Activated CD8-positive, alpha-beta memory T cell treated with anti-CD3 and anti-CD28 coated beads for 36 hours (primary cell): ENCODE measurements at regions not wholly inside any gene's neighbourhood (a gene's known extent, or its start where the extent isn't known, plus 50 kb on each side); places are given as distances from the start of the nearest gene placed in this dataset.

Source experiments
- CTCF ChIA-PET: fragments of 350-600 bp; sonication (Branson Sonifier 250); formaldehyde crosslinking; loops from one replicate; lab custom pipeline; 2021; ENCODE audit warnings: antibody characterized with exemption; lab: Charles Lee
- POLR2A ChIA-PET: fragments of 350-600 bp; sonication (Branson Sonifier 250); formaldehyde crosslinking; loops from one replicate; lab custom pipeline; 2021; ENCODE audit warnings: antibody characterized with exemption; lab: Charles Lee

- ChIA-PET POLR2A (no interaction called here), CTCF (no interaction called here)
Observed at GRCh38 chr12:65643595-65644386, 180.5 kb upstream of the HMGA2 start.

DNA sequence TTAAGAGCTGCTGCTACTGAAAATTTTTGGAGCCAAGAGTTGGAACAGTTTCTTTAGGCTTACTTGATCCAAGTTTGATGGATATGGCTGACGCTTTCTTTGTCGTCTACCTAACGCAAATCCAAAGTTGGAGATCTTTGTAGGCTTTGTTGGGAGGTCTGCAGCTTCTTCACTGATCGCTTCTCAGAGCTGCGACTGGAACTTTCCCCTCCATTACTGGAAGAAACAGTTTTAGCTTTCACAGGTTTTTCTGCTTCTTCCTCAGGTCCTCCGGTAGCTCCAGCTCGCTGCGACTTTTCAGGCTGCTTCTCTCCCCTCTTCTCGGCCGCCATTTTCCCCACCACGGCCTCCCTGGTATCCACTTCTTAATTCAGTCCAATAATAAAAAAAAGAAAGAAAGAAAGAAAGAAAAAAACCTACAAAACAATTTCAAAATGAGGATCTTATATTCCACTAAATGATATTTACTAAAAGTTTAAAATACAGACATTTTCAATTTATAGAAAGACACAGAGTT, 178.1 kb upstream of the HMGA2 start:
- ChIA-PET CTCF (no interaction called here), POLR2A (no interaction called here)

- ChIA-PET POLR2A (no interaction called here), CTCF (no interaction called here)
Observed at GRCh38 chr12:65647074-65647473, 177.2 kb upstream of the HMGA2 start.

- ChIA-PET POLR2A (no interaction called here), CTCF (interaction anchor here (1.3 kb wide), 1 partner anchor 46 kb away, joined by 3 read pairs; no protein-coding TSS in a partner anchor)
Observed at GRCh38 chr12:65648461-65648860, 175.8 kb upstream of the HMGA2 start.

GRCh38 chr12:65649126-65649525, 175.2 kb upstream of the HMGA2 start:
- CTCF ChIA-PET: interaction anchor here (1.3 kb wide), 1 partner anchor 46 kb away, joined by 3 read pairs; no protein-coding TSS in a partner anchor
- POLR2A ChIA-PET: no interaction called here

GRCh38 chr12:65651060-65651459, 173.2 kb upstream of the HMGA2 start:
- CTCF ChIA-PET: no interaction called here
- POLR2A ChIA-PET: no interaction called here

DNA sequence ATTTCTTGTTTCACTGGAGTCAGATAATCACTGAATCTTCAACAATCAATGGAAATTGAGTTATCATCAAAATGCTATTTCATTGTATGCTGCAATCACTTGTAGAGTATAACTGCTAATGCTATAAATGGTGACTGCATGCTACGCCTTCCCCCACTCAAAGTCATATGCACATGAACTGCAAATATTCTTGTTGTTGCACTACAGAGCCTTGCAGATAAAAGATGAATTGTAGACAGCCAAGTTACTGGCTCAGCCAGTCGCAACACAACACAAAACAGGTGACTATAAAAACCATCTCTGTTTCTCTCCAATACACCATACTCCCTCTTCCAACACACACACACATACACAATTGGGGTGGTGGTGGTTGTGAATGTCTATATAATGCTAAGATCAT, 171.0 kb upstream of the HMGA2 start:
- POLR2A ChIA-PET: no interaction called here
- CTCF ChIA-PET: no interaction called here

DNA sequence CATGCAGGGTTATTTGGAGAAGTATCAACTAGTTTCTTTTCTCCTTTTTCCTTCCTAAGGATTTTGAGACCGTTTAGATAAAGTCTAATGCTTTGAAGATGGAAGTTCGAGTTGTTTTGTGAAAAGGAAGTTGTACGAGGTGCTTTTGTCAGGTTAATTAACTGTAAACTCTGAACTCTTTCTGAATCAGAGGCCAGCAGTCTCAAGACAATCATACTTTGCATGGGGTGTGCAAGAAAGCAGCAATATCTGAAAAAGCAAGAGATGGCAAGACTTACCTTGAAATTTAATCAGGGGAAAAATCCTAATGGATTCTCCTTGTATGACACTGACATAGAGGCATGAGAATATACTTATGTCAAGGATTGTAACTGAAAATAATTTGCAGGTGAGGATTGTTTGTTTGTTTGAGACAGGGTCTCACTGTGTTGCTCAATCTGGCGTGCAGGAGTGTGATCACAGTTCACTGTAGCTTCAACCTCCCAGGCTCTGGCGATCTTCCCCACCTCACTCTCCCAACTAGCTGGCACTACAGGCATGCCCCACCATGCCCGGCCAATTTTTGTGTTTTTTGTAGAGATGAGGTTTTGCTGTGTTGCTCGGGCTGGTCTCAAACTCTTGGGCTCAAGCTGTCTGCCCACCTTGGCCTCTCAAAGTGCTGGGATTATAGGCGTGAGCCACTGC, 170.2 kb upstream of the HMGA2 start:
- POLR2A ChIA-PET: no interaction called here
- CTCF ChIA-PET: no interaction called here

DNA sequence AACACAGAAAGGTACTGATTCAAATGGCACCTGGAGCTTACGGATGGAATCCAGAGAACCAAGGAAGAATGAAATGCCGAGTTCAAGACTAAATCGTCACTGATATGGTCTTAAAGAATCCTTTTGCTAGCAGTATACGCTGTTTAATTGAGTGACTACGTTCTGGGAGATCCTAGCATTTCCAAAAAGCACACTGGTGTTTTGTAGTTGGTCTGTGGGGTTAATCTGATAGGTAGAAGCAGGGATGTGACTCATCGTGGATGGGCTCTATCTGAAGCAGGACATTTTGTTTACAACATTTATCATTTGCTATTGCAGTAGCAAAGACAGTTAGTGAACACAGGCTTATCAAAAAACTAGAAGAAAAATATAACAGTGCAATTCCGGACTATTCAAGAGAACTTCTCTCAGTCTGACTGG, 169.2 kb upstream of the HMGA2 start:
- ChIA-PET CTCF (no interaction called here), POLR2A (no interaction called here)

DNA sequence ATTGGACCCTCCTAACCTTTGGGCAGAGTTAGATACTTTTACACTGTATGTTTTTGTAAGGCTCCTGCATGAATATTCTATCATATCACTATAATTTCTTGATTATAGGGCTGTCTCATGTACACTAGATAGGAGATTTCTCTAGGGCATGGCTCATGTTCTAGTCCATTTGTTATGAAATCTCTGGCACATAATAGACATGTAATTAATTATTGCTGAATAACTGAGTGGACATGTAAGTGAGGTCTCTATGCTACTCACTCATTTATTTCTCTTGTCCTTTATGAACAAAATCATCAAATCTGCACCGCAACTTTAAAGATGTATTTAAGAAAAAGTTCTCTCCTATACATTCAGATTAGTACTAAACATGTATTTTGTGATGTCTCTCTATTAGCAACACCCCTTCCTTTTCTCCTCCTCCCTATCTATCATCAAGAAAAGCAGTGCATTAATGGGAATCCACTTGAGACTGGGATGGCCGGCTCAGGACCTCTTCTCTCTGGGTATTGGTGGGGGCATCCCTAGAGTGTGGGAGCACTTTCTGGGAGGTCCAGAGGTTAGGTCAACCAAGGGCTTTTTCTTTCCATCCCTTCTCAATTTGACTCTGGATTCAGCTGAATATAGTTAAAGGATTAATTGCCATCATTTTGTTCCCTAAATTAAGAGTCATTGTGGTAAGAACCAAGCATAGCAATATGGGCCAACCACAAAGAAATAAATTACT, 168.0 kb upstream of the HMGA2 start:
- ChIA-PET POLR2A (no interaction called here), CTCF (no interaction called here)

GRCh38 chr12:65656891-65657351, 167.4 kb upstream of the HMGA2 start:
- CTCF ChIA-PET: no interaction called here

DNA sequence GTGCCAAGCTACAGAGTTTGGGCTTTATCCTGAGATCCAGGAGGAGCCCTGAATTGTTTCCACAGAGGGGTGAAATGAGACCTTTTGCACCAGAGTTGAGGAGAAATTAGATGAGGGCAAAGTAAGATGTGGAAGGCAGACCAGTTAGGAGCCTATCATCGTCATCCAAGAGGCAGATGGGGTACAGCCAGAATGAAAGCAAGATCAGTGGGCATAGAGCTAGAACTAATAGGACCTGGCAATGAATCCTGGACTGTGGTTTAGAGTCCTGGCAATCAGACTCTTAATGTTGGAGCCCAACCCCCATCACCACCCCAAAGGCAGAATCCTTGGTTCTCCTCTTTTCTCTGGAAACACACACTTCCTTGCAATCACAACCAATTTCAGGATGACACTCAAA, 166.6 kb upstream of the HMGA2 start:
- CTCF ChIA-PET: no interaction called here
- POLR2A ChIA-PET: no interaction called here

More at GRCh38 chr12:65656891-65657351, 167.4 kb upstream of the HMGA2 start:
- POLR2A ChIA-PET: no interaction called here

DNA sequence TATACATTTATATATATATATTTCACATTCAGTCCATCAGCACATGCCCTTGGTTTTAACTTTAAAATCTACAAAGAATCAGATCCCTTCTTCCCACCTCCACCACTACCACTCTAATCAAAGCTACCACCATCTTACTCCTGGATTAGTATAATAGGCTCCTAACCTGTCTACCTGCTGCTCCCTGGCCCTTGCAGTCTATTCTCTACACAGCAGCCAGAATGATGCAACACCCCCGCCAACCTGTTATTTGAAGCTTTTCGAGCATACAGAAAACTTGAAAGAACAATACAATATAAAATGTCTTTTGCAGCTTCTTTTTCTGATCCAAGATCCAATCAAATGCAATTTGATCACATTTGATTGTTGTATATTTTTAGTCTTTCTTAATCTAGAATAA, 165.9 kb upstream of the HMGA2 start:
- ChIA-PET POLR2A (no interaction called here), CTCF (no interaction called here)

- POLR2A ChIA-PET: no interaction called here
Observed at GRCh38 chr12:65659681-65660080, 164.6 kb upstream of the HMGA2 start.

GRCh38 chr12:65660096-65660495, 164.2 kb upstream of the HMGA2 start:
- CTCF ChIA-PET: no interaction called here
- POLR2A ChIA-PET: no interaction called here

More at GRCh38 chr12:65659681-65660080, 164.6 kb upstream of the HMGA2 start:
- CTCF ChIA-PET: no interaction called here

DNA sequence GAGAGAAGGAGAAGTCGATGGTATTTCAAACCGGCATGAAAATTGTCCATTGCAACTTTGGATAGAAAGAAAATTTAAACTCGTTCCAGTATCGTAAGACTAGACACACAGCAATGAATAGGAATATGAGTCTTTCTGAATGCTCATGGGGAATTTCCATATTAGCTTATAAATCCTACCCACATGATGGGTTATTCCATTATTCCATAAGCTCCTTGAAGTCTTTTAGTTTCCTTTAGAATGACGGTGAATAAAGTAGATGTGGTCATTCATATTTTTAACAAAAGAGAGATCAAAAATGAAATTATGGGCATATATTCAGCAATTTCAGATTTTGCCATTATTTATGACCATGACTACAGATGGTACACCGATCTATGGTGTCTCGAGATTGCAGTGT, 163.4 kb upstream of the HMGA2 start:
- POLR2A ChIA-PET: no interaction called here
- CTCF ChIA-PET: no interaction called here

DNA sequence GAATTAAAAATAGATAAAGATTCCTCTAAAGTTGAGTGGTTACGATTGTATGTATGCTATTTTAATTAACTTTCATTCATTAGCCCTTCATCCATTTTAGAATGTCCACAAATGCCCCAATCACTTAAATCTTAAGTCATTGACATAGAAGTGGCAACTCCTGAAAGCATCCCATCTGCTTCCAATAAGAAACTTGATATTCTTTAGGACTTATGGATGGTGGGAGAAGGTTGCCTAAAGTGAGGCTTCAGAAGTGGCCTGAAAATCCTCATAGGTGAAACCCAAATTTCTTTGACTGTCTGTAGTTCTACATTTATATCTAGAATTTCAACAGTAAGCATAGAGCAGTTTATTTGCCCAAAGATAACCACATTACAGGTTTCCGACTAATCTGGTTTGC, 161.7 kb upstream of the HMGA2 start:
- POLR2A ChIA-PET: no interaction called here

DNA sequence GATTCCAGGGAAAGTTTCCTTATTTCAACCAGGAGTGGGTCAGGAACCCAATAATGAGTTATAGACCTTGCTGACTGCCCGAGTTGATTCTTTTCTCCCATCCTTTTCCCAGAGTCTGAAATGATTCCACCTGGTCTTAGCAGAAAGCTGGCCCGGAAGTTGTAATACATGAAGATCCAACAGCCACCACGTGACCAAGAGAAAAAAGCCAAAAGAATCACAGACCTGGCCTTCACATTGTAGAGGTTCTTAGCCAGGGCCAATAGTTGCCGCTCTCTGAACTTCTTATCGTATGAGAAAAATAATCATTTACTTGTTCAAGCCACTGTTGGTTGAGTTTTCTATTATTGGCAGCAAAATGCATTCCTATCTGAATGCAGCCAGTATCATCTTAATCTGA, 161.2 kb upstream of the HMGA2 start:
- CTCF ChIA-PET: no interaction called here
- POLR2A ChIA-PET: no interaction called here

More for the DNA sequence above, 161.7 kb upstream of the HMGA2 start:
- CTCF ChIA-PET: no interaction called here

DNA sequence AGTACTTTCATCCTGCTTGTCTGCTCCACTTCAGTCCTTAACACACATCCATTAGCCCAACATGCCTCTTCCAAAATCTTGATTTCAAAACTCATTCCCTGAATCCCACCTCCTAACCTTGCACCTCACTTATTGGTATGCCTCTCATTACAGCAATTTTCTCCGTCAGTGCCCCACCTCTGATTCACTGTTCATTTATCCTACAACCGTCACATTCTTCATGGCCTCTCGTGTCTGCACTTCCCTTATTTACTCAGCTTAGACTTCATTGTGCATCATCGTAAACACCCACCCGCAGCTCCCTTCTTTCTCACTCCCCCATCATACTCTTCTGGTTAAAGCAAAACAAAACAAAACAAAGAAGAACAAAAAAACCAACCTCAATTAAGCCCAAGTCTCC, 160.6 kb upstream of the HMGA2 start:
- ChIA-PET CTCF (no interaction called here), POLR2A (no interaction called here)

GRCh38 chr12:65664715-65665250, 159.5 kb upstream of the HMGA2 start:
- ChIA-PET POLR2A (no interaction called here), CTCF (no interaction called here)
